ENCODE measurements at regions not wholly inside any gene's neighbourhood (a gene's known extent, or its start where the extent isn't known, plus 50 kb on each side); places are given as distances from the start of the nearest gene placed in this dataset.
A peak's percentile ranks its signal among the peaks of the same experiment; 100 is the strongest.

- DNase-seq (ENCODE audit: low spot score), result peak; percentile 75
These were observed 95.9 kb upstream of the STX18 start for GRCh38 chr4:4637710-4638109.

- no peak for DNase-seq (ENCODE audit: low spot score)
These were observed 91.6 kb upstream of the STX18 start for GRCh38 chr4:4633431-4633830.

- peak; percentile 29 for DNase-seq (ENCODE audit: low spot score)
These were observed 89.3 kb upstream of the STX18 start for GRCh38 chr4:4631150-4631549.

GRCh38 chr4:4627906-4628305, 86.1 kb upstream of the STX18 start:
- no peak for DNase-seq (ENCODE audit: low spot score)

- no peak for DNase-seq (ENCODE audit: low spot score)
These were observed 85.3 kb upstream of the STX18 start for GRCh38 chr4:4627111-4627510.

- DNase-seq (ENCODE audit: low spot score), result no peak
These were observed 83.6 kb upstream of the STX18 start for GRCh38 chr4:4625488-4625887.

- no peak for DNase-seq (ENCODE audit: low spot score)
These were observed 82.5 kb upstream of the STX18 start for GRCh38 chr4:4624276-4624897.

- DNase-seq (ENCODE audit: low spot score), result no peak
These were observed 78.0 kb upstream of the STX18 start for GRCh38 chr4:4619821-4620220.

GRCh38 chr4:4618847-4619246, 77.0 kb upstream of the STX18 start:
- no peak for DNase-seq (ENCODE audit: low spot score)

GRCh38 chr4:4614925-4615678, 73.3 kb upstream of the STX18 start:
- DNase-seq (ENCODE audit: low spot score), result no peak

- no peak for DNase-seq (ENCODE audit: low spot score)
These were observed 71.9 kb upstream of the STX18 start for GRCh38 chr4:4613641-4614286.

GRCh38 chr4:4613126-4613465, 71.2 kb upstream of the STX18 start:
- DNase-seq (ENCODE audit: low spot score), result no peak

GRCh38 chr4:4610672-4611071, 68.8 kb upstream of the STX18 start:
- no peak for DNase-seq (ENCODE audit: low spot score)

- DNase-seq (ENCODE audit: low spot score), result no peak
These were observed 67.9 kb upstream of the STX18 start for GRCh38 chr4:4609622-4610334.

GRCh38 chr4:4608214-4608537, 66.3 kb upstream of the STX18 start:
- DNase-seq (ENCODE audit: low spot score), result no peak

GRCh38 chr4:4607336-4608213, 65.7 kb upstream of the STX18 start:
- DNase-seq (ENCODE audit: low spot score), result no peak

GRCh38 chr4:4606321-4606720, 64.5 kb upstream of the STX18 start:
- DNase-seq (ENCODE audit: low spot score), result no peak

GRCh38 chr4:4605849-4606248, 64.0 kb upstream of the STX18 start:
- no peak for DNase-seq (ENCODE audit: low spot score)

- no peak for DNase-seq (ENCODE audit: low spot score)
These were observed 61.7 kb upstream of the STX18 start for GRCh38 chr4:4603592-4603991.

- no peak for DNase-seq (ENCODE audit: low spot score)
These were observed 61.2 kb upstream of the STX18 start for GRCh38 chr4:4603067-4603466.

- DNase-seq (ENCODE audit: low spot score), result no peak
These were observed 60.6 kb upstream of the STX18 start for GRCh38 chr4:4602468-4602867.

- DNase-seq (ENCODE audit: low spot score), result no peak
These were observed 60.0 kb upstream of the STX18 start for GRCh38 chr4:4601803-4602369.
